OCI-LY3 (cell line): ENCODE measurements at regions not wholly inside any gene's neighbourhood (a gene's known extent, or its start where the extent isn't known, plus 50 kb on each side); places are given as distances from the start of the nearest gene placed in this dataset.
A peak's percentile ranks its signal among the peaks of the same experiment; 100 is the strongest.

Experiments
- CTCF ChIP-seq: fragments of 200-600, 300-600 bp; sonication (generic); IDR thresholded peaks from 2 replicates; pipeline ENCODE4 v1.5.1; 2014; ENCODE audit warnings: antibody characterized with exemption, low read length, low read depth
- EZH2phosphoT487 ChIP-seq: fragments of 200-600 bp; shearing (Covaris generic); IDR thresholded peaks from 2 replicates; pipeline ENCODE4 v1.6.1; 2018; ENCODE audit warnings: antibody characterized with exemption, mixed run types, low read depth

- no peak for TF ChIP-seq CTCF
- TF ChIP-seq EZH2phosphoT487, result peak; percentile 80; the same call in 1 of the 2 replicates
Measured at GRCh38 chr4:146063143-146063542, 112.4 kb upstream of the LSM6 start.
